ENCODE measurements at regions not wholly inside any gene's neighbourhood (a gene's known extent, or its start where the extent isn't known, plus 50 kb on each side); places are given as distances from the start of the nearest gene placed in this dataset.

- 91% methylated on average over 4 of the region's 4 CpGs; no CpG with 5 or more reads in 1 of the 2 experiments for WGBS, 2 experiments (ENCODE audit: extremely low coverage in 1 of 2, insufficient coverage in 1 of 2, insufficient read length in 1 of 2, insufficient replicate concordance in 2 of 2, low coverage in 1 of 2, low lambda C conversion rate in 2 of 2, missing lambda C conversion rate in 1 of 2)
- Histone ChIP-seq H3K79me2 (ENCODE audit: control insufficient read depth in 1 of 2, insufficient read depth in 2 of 2, low read length in 2 of 2) (no peaks in the 10 kb centered on the region), H3K14ac (ENCODE audit: insufficient read length) (no peak overlapping the region), H4K8ac (ENCODE audit: extremely low read depth, insufficient read depth, low read length) (no peak overlapping the region), H2BK15ac (ENCODE audit: low read length) (no peak overlapping the region), H2BK5ac (ENCODE audit: low read depth, low read length) (no peak overlapping the region), H3K56ac (replicated peaks; ENCODE audit: insufficient read length, low read depth, low read length) (no peak overlapping the region), H3K27ac (ENCODE audit: low read depth, low read length) (no peak overlapping the region), H3K4me1 (replicated peaks in 1 of 4; ENCODE audit: control insufficient read depth in 3 of 4, insufficient read depth in 4 of 4, low read length in 3 of 4) (no peaks in the 10 kb centered on the region), H3K27me3 (replicated peaks in 1 of 4; ENCODE audit: control insufficient read depth in 3 of 4, extremely low read depth in 1 of 4, insufficient read depth in 3 of 4, low read length in 3 of 4) (no peaks in the 10 kb centered on the region), H4K5ac (ENCODE audit: insufficient read length, low read depth, low read length) (no peak overlapping the region), H4K20me1 (replicated peaks in 1 of 2; ENCODE audit: control insufficient read depth in 1 of 2, insufficient read depth in 2 of 2, low read length in 2 of 2) (no peaks in the 10 kb centered on the region), H2BK12ac (ENCODE audit: low read depth, low read length) (no peak overlapping the region), H2BK20ac (ENCODE audit: low read length) (no peak overlapping the region), H3K36me3 (ENCODE audit: control insufficient read depth in 2 of 4, insufficient read depth in 4 of 4, low read length in 3 of 4) (no peaks in the 10 kb centered on the region), H3K4me2 (ENCODE audit: insufficient read depth in 1 of 2, low read depth in 2 of 2, low read length in 2 of 2) (no peak overlapping the region), H2AFZ (ENCODE audit: low read length) (no peak overlapping the region), H3K23ac (ENCODE audit: insufficient read length) (no peak overlapping the region), H3K4me3 (ENCODE audit: extremely low read depth in 1 of 4, insufficient read depth in 2 of 4, low read depth in 3 of 4, low read length in 4 of 4) (no peak overlapping the region), H3K18ac (ENCODE audit: extremely low read depth, low read length) (no peak overlapping the region), H4K91ac (replicated peaks; ENCODE audit: insufficient read length, low read length) (no peak overlapping the region), H2BK120ac (replicated peaks; ENCODE audit: low read depth, low read length) (no peak overlapping the region), H3K23me2 (ENCODE audit: low read depth, low read length) (no peaks in the 10 kb centered on the region), H3K9ac (replicated peaks in 1 of 4; ENCODE audit: extremely low read depth in 1 of 4, low read depth in 3 of 4, low read length in 3 of 4) (no peak overlapping the region), H3K4ac (replicated peaks; ENCODE audit: insufficient read length, low read depth, low read length) (no peak overlapping the region), H3K9me3 (ENCODE audit: insufficient read depth in 2 of 2, low read depth in 1 of 2, low read length in 1 of 2) (no peaks in the 10 kb centered on the region), H3K79me1 (ENCODE audit: low read depth, low read length) (no peaks in the 10 kb centered on the region), H2AK5ac (ENCODE audit: low read depth, low read length) (no peak overlapping the region)
- no peak for DNase-seq (ENCODE audit: low read depth in 1 of 2, low spot score in 2 of 2)
- FAIRE-seq, result no peak
- TF ChIP-seq GTF2F1 (IDR thresholded peaks at IDR 0.05; ENCODE audit: borderline replicate concordance, low read depth, low read length) (no peak), NANOG (IDR thresholded peaks at IDR 0.05; ENCODE audit: insufficient read depth, low read depth, low read length, poor library complexity, severe bottlenecking) (no peak), EGR1 (IDR thresholded peaks at IDR 0.05; ENCODE audit: borderline replicate concordance, low read depth, low read length) (no peak), HDAC2 (IDR thresholded peaks at IDR 0.05; ENCODE audit: borderline replicate concordance in 1 of 2, low read depth in 2 of 2, low read length in 2 of 2) (no peak), POLR2AphosphoS5 (IDR thresholded peaks at IDR 0.05; ENCODE audit: low read depth, low read length) (no peak)
- ChIA-PET POLR2A (ENCODE audit: partially characterized antibody) (no interaction called here), CTCF (ENCODE audit: partially characterized antibody) (no interaction called here)
These were observed 119.0 kb downstream of the TRIB2 start for GRCh38 chr2:12835733-12836132.

Data from H1 (cell line).